Brain microvascular endothelial cell (primary cell): ENCODE measurements at regions not wholly inside any gene's neighbourhood (a gene's known extent, or its start where the extent isn't known, plus 50 kb on each side); places are given as distances from the start of the nearest gene placed in this dataset.
"Not testable (repeated sequence)": the region's sequence is repeated elsewhere in the genome, so short reads cannot be mapped to it uniquely, and the experiment has no call there.

ENCODE experiments used
- DNase-seq: peaks from one replicate; pipeline ENCODE4 v3.0.0-alpha.2; 2020
- H3K27ac ChIP-seq: fragments of 250-450 bp; sonication (Bioruptor Pico); 2 replicates; pipeline ENCODE4 v1.5.1; 2020; ENCODE audit warnings: mild to moderate bottlenecking, moderate library complexity
- H3K27me3 ChIP-seq: fragments of 250-450 bp; sonication (Bioruptor Pico); replicated peaks from 2 replicates; pipeline ENCODE4 v1.5.1; 2020; ENCODE audit warnings: mild to moderate bottlenecking
- H3K36me3 ChIP-seq: fragments of 250-450 bp; sonication (Bioruptor Pico); replicated peaks from 2 replicates; pipeline ENCODE4 v1.5.1; 2020; ENCODE audit warnings: mild to moderate bottlenecking
- H3K4me3 ChIP-seq: 2 replicates; pipeline ENCODE4 v1.5.1; 2011; ENCODE audit warnings: low read depth, mild to moderate bottlenecking, control low read depth, low read length, moderate library complexity
- in situ Hi-C: cut with HindIII; loops from 2 replicates; pipeline ENCODE4 v1.10.0; 2017; ENCODE audit warnings: low sequenced_read_pairs, low pct_ligation_motif_present
- TF ChIP-seq, protein P1 (sequence below): IDR thresholded peaks from 2 replicates; pipeline ENCODE4 v1.5.1; 2011; ENCODE audit warnings: low read depth, mild to moderate bottlenecking, moderate library complexity, low read length, control low read depth, inconsistent platforms; ENCODE audit errors: missing control alignments

DNA sequence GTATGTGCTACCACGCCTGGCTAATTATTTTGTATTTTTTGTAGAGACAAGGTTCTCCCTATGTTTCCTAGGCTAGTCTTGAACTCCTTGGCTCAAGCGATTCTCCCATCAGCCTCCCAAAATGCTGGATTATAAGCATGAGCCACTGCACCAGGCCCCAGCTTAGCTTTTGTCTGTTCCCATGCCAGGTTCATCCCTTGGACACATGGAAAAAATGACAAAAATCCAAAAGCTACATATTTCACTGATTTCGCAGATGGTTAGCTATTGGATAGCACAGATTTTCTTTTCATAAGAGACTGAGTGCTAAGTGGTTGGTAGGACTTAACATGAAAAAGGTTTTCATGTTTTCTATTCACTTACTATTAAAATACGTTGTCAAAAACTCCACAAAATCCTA lies 286.6 kb upstream of the KITLG start:
- H3K27me3 ChIP-seq: no peaks in the 10 kb centered on the region
- in situ Hi-C loops: no loop called here
- no peak for DNase-seq
- no peak overlapping the region for H3K27ac ChIP-seq
- TF ChIP-seq, protein P1, sequence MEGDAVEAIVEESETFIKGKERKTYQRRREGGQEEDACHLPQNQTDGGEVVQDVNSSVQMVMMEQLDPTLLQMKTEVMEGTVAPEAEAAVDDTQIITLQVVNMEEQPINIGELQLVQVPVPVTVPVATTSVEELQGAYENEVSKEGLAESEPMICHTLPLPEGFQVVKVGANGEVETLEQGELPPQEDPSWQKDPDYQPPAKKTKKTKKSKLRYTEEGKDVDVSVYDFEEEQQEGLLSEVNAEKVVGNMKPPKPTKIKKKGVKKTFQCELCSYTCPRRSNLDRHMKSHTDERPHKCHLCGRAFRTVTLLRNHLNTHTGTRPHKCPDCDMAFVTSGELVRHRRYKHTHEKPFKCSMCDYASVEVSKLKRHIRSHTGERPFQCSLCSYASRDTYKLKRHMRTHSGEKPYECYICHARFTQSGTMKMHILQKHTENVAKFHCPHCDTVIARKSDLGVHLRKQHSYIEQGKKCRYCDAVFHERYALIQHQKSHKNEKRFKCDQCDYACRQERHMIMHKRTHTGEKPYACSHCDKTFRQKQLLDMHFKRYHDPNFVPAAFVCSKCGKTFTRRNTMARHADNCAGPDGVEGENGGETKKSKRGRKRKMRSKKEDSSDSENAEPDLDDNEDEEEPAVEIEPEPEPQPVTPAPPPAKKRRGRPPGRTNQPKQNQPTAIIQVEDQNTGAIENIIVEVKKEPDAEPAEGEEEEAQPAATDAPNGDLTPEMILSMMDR: no peak
- H3K4me3 ChIP-seq: no peak overlapping the region
- H3K36me3 ChIP-seq: no peaks in the 10 kb centered on the region

DNA sequence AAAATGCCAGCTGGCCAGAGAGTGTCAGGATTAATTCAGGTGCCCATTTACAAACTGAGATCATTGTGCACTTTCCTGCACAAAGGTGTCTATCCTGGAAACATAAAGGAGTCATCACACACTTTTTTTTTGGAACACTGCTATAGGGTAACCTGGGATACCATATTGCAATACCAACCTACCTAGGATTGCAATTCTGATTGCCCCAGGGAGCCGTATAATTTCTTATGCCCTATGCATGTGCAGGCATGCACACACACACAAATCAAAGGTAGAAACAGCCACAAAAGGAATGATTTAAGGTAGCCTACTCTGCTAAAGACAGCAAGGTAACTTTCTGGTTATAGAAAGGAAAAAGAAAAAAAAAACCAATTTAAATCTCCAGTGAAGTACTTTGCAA lies 285.3 kb upstream of the KITLG start:
- H3K36me3 ChIP-seq: no peaks in the 10 kb centered on the region
- DNase-seq: no peak
- H3K27me3 ChIP-seq: no peaks in the 10 kb centered on the region
- TF ChIP-seq, protein P1: no peak
- H3K4me3 ChIP-seq: no peak overlapping the region
- no peak overlapping the region for H3K27ac ChIP-seq
- in situ Hi-C loops: no loop called here

DNA sequence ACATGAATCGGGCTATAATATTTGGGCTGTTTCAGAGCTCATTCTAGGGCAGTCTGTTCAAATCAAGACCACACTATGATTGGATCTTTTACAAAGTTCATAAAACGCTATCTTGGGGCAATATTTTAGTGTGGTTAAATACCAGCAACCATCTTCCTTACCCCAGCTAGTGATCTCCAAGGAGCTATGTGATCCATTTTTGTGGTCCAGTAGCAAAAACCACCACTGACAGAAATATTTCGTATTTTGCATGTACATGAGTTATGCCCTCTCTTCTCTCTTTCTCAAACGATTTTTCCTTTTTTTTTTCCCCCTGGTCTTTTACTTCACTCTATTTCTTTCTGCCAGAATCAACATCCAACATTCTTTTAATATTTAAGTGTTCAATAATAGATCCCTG lies 280.6 kb upstream of the KITLG start:
- no peak for DNase-seq
- in situ Hi-C loops: no loop called here
- H3K36me3 ChIP-seq: no peaks in the 10 kb centered on the region
- H3K27me3 ChIP-seq: no peaks in the 10 kb centered on the region
- no peak overlapping the region for H3K4me3 ChIP-seq
- TF ChIP-seq, protein P1: no peak
- H3K27ac ChIP-seq: no peak overlapping the region

DNA sequence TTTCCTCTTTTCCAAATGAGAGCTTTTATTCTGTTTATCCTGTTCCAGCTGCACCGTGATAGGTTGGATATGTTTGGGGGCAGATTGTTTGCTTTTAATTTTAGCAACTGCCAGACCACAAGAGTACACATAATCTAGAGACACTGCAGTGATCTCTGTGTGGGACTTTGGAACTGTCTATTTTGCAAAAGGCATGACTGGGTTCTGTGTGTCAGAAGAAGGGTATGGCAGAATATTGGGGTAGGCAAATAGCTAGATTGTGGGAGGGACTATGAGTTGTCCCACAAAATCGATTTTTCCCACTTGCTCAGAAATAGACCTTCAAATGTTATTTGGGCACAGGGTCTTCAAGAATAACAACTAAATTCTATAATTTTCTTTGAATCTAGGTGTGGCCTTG lies 275.9 kb upstream of the KITLG start:
- Histone ChIP-seq H3K36me3 (no peaks in the 10 kb centered on the region), H3K27me3 (no peaks in the 10 kb centered on the region), H3K4me3 (no peak overlapping the region), H3K27ac (no peak overlapping the region)
- in situ Hi-C loops: no loop called here
- no peak for DNase-seq
- TF ChIP-seq, protein P1: no peak

DNA sequence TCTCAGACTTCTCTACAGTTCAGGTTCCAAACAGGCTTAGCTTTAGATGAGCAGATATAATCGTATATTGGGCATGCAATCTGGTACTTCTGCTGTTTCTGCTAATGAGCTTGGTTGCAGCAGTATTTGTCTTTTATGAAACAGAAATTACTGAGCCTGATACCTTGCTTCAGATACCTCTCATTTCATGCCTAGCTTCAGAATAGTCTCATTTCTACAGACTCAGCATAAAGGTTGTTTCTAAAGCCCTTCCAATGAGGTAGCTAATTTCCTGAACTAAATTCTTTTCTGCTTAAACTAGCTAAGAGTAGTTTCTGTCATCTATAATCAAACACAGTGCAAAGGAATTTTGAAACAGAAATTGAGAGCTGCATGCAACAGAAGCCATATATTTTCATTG lies 275.0 kb upstream of the KITLG start:
- in situ Hi-C loops: no loop called here
- H3K36me3 ChIP-seq: no peaks in the 10 kb centered on the region
- H3K27ac ChIP-seq: no peak overlapping the region
- TF ChIP-seq, protein P1: no peak
- no peaks in the 10 kb centered on the region for H3K27me3 ChIP-seq
- DNase-seq: no peak
- H3K4me3 ChIP-seq: no peak overlapping the region

DNA sequence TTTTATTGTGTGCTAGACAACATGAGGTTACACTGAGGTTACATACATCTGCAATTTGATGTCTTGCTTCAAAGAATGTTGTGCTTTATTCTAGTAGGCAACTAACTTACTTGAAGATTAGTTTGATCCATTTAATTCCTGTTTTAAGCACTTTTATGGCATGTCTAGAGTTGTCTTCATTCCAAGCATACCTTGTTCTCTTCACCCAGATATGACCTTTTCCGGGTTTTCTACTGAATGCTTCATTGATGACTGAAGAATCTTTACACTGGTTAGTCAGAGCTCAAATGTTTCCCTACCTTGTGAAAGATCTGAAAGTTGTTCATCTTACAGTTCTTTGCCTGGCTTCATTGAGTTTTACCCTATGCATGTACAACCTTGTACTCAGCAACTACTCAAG lies 274.0 kb upstream of the KITLG start:
- Histone ChIP-seq H3K4me3 (no peak overlapping the region), H3K27me3 (no peaks in the 10 kb centered on the region), H3K27ac (peak overlapping the region; percentile 57), H3K36me3 (no peaks in the 10 kb centered on the region)
- DNase-seq: peak; percentile 73
- in situ Hi-C loops: no loop called here
- TF ChIP-seq, protein P1: no peak

DNA sequence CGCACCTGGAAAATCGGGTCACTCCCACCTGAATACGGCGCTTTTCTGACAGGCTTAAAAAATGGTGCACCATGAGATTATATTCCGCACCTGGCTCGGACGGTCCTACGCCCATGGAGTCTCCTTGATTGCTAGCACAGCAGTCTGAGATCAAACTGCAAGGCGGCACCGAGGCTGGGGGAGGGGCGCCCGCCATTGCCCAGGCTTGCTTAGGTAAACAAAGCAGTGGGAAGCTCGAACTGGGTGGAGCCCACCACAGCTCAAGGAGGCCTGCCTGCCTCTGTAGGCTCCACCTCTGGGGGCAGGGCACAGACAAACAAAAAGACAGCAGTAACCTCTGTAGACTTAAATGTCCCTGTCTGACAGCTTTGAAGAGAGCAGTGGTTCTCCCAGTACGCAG lies 267.0 kb upstream of the KITLG start:
- H3K4me3 ChIP-seq, H3K36me3 ChIP-seq, H3K27me3 ChIP-seq, in situ Hi-C loops, H3K27ac ChIP-seq, DNase-seq: not testable (repeated sequence)
